Activated CD4-positive, alpha-beta T cell treated with anti-CD3 and anti-CD28 coated beads, Interleukin-2, amount 10 ng/mL, durations not matched to agents 24 days and 14 days (primary cell): ENCODE measurements at regions not wholly inside any gene's neighbourhood (a gene's known extent, or its start where the extent isn't known, plus 50 kb on each side); places are given as distances from the start of the nearest gene placed in this dataset.

Source experiments
- DNase-seq: peaks from one replicate; pipeline ENCODE4 v3.0.0; 2022
- H3K27ac Mint-ChIP-seq: one replicate; pipeline ENCODE4 v1.8.0; 2022; ENCODE audit warnings: mild to moderate bottlenecking, mixed read lengths
- H3K27me3 Mint-ChIP-seq: one replicate; pipeline ENCODE4 v1.8.0; 2022; ENCODE audit warnings: mixed read lengths
- H3K36me3 Mint-ChIP-seq: one replicate; pipeline ENCODE4 v1.8.0; 2022; ENCODE audit warnings: low read depth, mild to moderate bottlenecking, mixed read lengths
- H3K4me1 Mint-ChIP-seq: one replicate; pipeline ENCODE4 v1.8.0; 2021; ENCODE audit warnings: mixed read lengths
- H3K4me3 Mint-ChIP-seq: one replicate; pipeline ENCODE4 v1.8.0; 2022; ENCODE audit warnings: mild to moderate bottlenecking, moderate library complexity, mixed read lengths
- H3K9me3 Mint-ChIP-seq: one replicate; pipeline ENCODE4 v1.8.0; 2021; ENCODE audit warnings: mixed read lengths
- intact Hi-C: fragments of 100-400 bp; cut with micrococcal nuclease; formaldehyde crosslinking; loops from one replicate; pipeline ENCODE4 v1.15.1; 2023

DNA sequence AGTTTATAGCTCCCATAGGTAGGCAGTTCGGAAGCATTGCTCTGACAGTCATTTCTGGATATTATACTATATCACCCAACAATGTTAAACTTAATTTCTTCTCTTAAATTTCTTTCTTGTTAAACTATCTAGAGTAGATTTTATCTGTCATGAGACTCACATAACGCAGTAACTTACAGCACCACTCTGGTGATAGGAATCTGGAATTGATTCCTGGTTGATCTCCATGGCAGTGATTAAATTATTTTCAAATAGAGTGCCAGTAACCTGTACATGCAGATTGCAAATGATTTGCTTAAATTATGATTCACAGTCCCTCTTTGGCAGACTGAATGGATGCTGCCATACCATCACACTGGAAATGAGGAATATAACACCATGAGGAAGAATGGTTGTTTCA, 722.1 kb downstream of the DACH1 start:
- H3K9me3 Mint-ChIP-seq: no peaks in the 10 kb centered on the region
- no peak for DNase-seq
- H3K36me3 Mint-ChIP-seq: no peaks in the 10 kb centered on the region
- intact Hi-C loops: no loop called here
- H3K27ac Mint-ChIP-seq: no peak overlapping the region
- H3K27me3 Mint-ChIP-seq: no peaks in the 10 kb centered on the region
- H3K4me1 Mint-ChIP-seq: no peaks in the 10 kb centered on the region
- no peak overlapping the region for H3K4me3 Mint-ChIP-seq

DNA sequence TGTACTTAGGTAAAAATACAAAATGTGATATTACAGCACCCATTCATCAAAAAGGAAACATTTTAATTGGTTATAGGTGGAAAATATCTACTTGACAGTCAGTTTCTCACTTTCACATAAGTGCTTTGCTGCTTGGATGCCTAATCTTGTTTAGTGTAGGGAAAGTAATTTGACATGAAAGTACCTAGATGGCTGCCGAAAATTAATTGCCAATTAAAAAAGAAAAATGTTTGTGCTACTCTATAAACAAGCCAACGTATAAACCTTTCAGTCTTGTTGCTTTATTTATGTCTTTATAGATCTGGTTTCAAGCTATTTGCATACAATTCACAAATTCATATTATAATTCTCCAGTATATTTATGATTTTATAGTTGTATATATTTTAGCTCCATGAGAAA, 729.9 kb downstream of the DACH1 start:
- no peaks in the 10 kb centered on the region for H3K36me3 Mint-ChIP-seq

GRCh38 chr13:71124230-71124629, 742.8 kb downstream of the DACH1 start:
- no peaks in the 10 kb centered on the region for H3K4me1 Mint-ChIP-seq
- H3K36me3 Mint-ChIP-seq: no peaks in the 10 kb centered on the region
- H3K4me3 Mint-ChIP-seq: no peak overlapping the region
- DNase-seq: no peak
- no peak overlapping the region for H3K27ac Mint-ChIP-seq
- intact Hi-C loops: no loop called here
- peaks cover 4% of the 10 kb centered on the region for H3K9me3 Mint-ChIP-seq
- H3K27me3 Mint-ChIP-seq: no peaks in the 10 kb centered on the region

More for the DNA sequence above, 729.9 kb downstream of the DACH1 start:
- DNase-seq: no peak
- H3K9me3 Mint-ChIP-seq: peaks cover 4% of the 10 kb centered on the region
- H3K4me3 Mint-ChIP-seq: no peak overlapping the region
- intact Hi-C loops: no loop called here
- H3K27ac Mint-ChIP-seq: no peak overlapping the region
- no peaks in the 10 kb centered on the region for H3K4me1 Mint-ChIP-seq
- H3K27me3 Mint-ChIP-seq: no peaks in the 10 kb centered on the region

- Mint-ChIP-seq H3K4me3 (no peak overlapping the region), H3K4me1 (no peaks in the 10 kb centered on the region), H3K36me3 (no peaks in the 10 kb centered on the region), H3K9me3 (no peaks in the 10 kb centered on the region), H3K27ac (no peak overlapping the region), H3K27me3 (no peaks in the 10 kb centered on the region)
- DNase-seq: no peak
- intact Hi-C loops: no loop called here
These were observed 748.1 kb downstream of the DACH1 start for GRCh38 chr13:71118779-71119364.

- Mint-ChIP-seq H3K4me1 (no peaks in the 10 kb centered on the region), H3K27me3 (no peaks in the 10 kb centered on the region)
These were observed 749.1 kb downstream of the DACH1 start for GRCh38 chr13:71117920-71118319.

GRCh38 chr13:71115301-71115700, 751.7 kb downstream of the DACH1 start:
- no peaks in the 10 kb centered on the region for H3K27me3 Mint-ChIP-seq
- H3K36me3 Mint-ChIP-seq: no peaks in the 10 kb centered on the region
- H3K4me3 Mint-ChIP-seq: no peak overlapping the region
- H3K4me1 Mint-ChIP-seq: no peaks in the 10 kb centered on the region
- no peak overlapping the region for H3K27ac Mint-ChIP-seq
- DNase-seq: no peak
- no peaks in the 10 kb centered on the region for H3K9me3 Mint-ChIP-seq
- intact Hi-C loops: no loop called here

More at GRCh38 chr13:71117920-71118319, 749.1 kb downstream of the DACH1 start:
- Mint-ChIP-seq H3K9me3 (no peaks in the 10 kb centered on the region), H3K4me3 (no peak overlapping the region), H3K36me3 (no peaks in the 10 kb centered on the region), H3K27ac (no peak overlapping the region)
- DNase-seq: no peak
- intact Hi-C loops: no loop called here

DNA sequence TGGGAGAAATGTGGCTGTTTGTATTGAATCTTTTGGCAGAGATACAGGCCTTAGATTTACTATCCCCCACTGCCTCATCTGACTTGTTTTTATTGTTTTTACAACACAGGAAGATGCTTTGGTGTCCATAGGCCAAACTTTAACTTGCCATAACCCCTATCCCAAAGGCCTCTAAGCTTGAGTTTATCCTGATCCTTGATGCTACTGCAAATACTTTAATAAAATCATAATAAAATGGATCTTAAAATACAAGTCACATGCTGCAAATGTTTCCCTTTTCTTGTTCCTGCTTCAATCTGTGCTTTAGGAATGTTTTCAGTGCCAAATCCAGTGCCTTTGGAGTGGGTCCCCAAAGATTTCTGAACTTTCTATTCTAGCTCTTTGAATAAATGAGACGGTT, 770.6 kb downstream of the DACH1 start:
- no peak overlapping the region for H3K4me3 Mint-ChIP-seq
- no peaks in the 10 kb centered on the region for H3K36me3 Mint-ChIP-seq
- no peak overlapping the region for H3K27ac Mint-ChIP-seq
- H3K4me1 Mint-ChIP-seq: no peaks in the 10 kb centered on the region
- intact Hi-C loops: no loop called here
- DNase-seq: no peak
- H3K9me3 Mint-ChIP-seq: no peaks in the 10 kb centered on the region
- H3K27me3 Mint-ChIP-seq: no peaks in the 10 kb centered on the region

DNA sequence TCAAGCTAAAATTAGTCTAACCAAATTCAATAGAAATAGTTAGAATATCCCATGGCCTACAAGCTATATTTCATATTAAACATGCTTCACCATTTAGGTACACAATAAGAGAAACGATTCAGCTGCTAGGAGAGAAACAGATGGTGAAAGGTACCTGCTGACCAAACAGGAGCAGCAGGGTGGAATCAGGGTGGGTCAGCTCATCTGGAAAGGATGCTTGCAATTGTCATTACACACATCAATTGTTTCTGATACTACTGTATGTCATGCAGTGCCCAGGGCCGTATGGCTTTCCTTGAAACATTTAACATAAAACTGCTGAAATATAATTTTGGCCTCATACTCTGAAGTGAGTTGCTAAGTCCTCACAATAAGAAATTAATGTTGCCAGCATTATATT, 776.0 kb downstream of the DACH1 start:
- no peak overlapping the region for H3K27ac Mint-ChIP-seq
- H3K9me3 Mint-ChIP-seq: no peaks in the 10 kb centered on the region
- no peaks in the 10 kb centered on the region for H3K4me1 Mint-ChIP-seq

GRCh38 chr13:71089056-71089455, 777.9 kb downstream of the DACH1 start:
- H3K9me3 Mint-ChIP-seq: no peaks in the 10 kb centered on the region
- no peaks in the 10 kb centered on the region for H3K36me3 Mint-ChIP-seq
- DNase-seq: no peak
- no peak overlapping the region for H3K4me3 Mint-ChIP-seq
- no peaks in the 10 kb centered on the region for H3K4me1 Mint-ChIP-seq
- H3K27me3 Mint-ChIP-seq: no peaks in the 10 kb centered on the region
- intact Hi-C loops: no loop called here
- no peak overlapping the region for H3K27ac Mint-ChIP-seq

More for the DNA sequence above, 776.0 kb downstream of the DACH1 start:
- intact Hi-C loops: no loop called here
- no peak for DNase-seq
- H3K4me3 Mint-ChIP-seq: no peak overlapping the region
- H3K27me3 Mint-ChIP-seq: no peaks in the 10 kb centered on the region
- no peaks in the 10 kb centered on the region for H3K36me3 Mint-ChIP-seq

DNA sequence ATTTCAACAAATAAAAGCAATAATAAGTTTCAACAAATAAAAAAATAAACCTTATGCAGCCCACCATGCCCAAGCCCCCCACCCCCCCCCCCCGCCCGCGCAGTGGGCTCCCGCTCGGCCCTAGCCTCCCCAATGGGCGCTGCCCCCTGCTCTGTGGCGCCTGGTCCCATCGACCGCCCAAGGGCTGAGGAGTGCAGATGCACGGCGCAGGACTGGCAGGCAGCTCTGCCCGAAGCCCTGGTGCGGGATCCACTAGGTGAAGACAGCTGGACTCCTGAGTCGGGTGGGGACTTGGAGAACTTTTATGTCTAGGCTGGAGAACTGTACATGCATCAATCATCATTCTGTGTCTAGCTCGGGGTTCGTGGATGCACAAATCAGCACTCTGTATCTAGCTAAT, 779.6 kb downstream of the DACH1 start:
- no peak for DNase-seq
- H3K27ac Mint-ChIP-seq: no peak overlapping the region
- no peak overlapping the region for H3K4me3 Mint-ChIP-seq
- H3K27me3 Mint-ChIP-seq: no peaks in the 10 kb centered on the region
- H3K9me3 Mint-ChIP-seq: no peaks in the 10 kb centered on the region
- intact Hi-C loops: no loop called here
- no peaks in the 10 kb centered on the region for H3K36me3 Mint-ChIP-seq
- no peaks in the 10 kb centered on the region for H3K4me1 Mint-ChIP-seq

DNA sequence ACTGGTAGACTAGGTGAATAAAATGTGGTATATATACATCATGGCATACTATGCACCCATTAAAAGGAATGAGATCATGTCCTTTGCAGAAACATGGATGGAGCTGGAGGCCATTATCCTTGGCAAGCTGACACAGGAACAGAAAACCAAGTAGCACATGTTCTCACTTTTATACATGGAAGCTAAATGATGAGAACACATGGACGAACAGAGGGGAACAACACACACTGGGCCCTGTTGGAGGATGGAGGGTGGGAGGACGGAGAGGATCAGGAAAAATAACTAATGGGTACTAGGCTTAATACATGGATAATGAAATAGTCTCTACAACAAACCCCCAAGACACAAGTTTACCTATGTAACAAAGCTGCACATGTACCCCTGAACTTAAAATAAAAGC, 780.0 kb downstream of the DACH1 start:
- Mint-ChIP-seq H3K9me3 (no peaks in the 10 kb centered on the region), H3K4me1 (no peaks in the 10 kb centered on the region), H3K27ac (no peak overlapping the region), H3K27me3 (no peaks in the 10 kb centered on the region), H3K36me3 (no peaks in the 10 kb centered on the region), H3K4me3 (no peak overlapping the region)
- intact Hi-C loops: no loop called here
- DNase-seq: no peak

DNA sequence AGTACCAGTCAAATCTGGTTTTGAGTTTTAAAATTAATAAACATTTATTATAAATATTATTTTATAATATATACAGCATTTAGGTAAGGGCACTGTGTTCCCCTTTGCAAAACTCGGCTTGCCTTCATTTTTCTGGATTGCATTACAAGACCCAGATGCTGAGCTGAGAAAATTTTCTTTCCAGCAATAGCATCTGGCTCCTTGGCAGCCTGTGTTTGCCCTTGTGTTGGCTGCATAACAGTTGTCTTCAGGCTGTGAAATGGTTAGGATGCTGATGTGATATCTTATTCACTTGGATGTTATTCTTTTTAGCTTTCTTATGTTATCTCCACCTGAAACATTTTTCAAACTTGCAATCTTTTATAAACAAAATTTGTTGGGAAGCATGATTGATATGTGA, 784.4 kb downstream of the DACH1 start:
- no peaks in the 10 kb centered on the region for H3K4me1 Mint-ChIP-seq
- H3K9me3 Mint-ChIP-seq: no peaks in the 10 kb centered on the region
- no peak for DNase-seq
- no peaks in the 10 kb centered on the region for H3K27me3 Mint-ChIP-seq
- no peaks in the 10 kb centered on the region for H3K36me3 Mint-ChIP-seq
- intact Hi-C loops: no loop called here
- no peak overlapping the region for H3K4me3 Mint-ChIP-seq
- no peak overlapping the region for H3K27ac Mint-ChIP-seq

GRCh38 chr13:71079638-71080037, 787.4 kb downstream of the DACH1 start:
- Mint-ChIP-seq H3K27me3 (no peaks in the 10 kb centered on the region), H3K4me1 (no peaks in the 10 kb centered on the region), H3K9me3 (no peaks in the 10 kb centered on the region), H3K27ac (no peak overlapping the region), H3K36me3 (no peaks in the 10 kb centered on the region), H3K4me3 (no peak overlapping the region)
- no peak for DNase-seq
- intact Hi-C loops: no loop called here

GRCh38 chr13:71068041-71068440, 799.0 kb downstream of the DACH1 start:
- H3K9me3 Mint-ChIP-seq: peaks cover 3% of the 10 kb centered on the region
- no peaks in the 10 kb centered on the region for H3K27me3 Mint-ChIP-seq
- intact Hi-C loops: no loop called here
- H3K4me1 Mint-ChIP-seq: no peaks in the 10 kb centered on the region
- H3K27ac Mint-ChIP-seq: no peak overlapping the region
- H3K4me3 Mint-ChIP-seq: no peak overlapping the region
- DNase-seq: no peak
- H3K36me3 Mint-ChIP-seq: no peaks in the 10 kb centered on the region

DNA sequence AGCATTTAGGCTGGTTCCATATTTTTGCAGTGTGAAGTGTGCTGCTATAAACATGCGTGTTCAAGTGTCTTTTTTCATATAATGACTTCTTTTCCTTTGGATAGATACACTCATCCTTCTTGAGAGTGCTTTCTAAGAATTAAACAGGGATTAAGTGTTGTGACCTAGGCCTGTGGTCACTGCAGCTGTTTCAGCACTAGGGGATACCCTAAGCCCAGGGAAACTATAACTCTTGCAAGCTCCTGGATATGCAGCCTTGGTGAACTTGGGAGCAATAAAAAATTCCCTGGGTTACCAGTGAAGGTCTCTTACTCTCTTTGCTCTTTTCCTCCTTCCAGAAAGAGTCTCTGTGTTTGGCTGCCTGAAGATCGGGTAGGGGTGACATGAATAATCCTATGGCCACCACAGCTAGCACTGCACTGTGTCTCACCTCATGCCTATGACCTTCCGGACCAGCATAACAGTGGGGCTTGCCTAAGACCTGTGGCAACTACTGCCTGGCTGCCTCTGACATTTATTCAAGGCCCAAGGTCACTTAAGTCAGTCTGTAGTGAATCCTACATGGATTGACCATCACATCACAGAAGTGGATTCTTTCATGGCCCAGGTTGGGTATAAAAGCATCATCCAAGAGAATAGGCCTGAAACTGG, 799.7 kb downstream of the DACH1 start:
- intact Hi-C loops: no loop called here
- Mint-ChIP-seq H3K27ac (no peak overlapping the region), H3K9me3 (peaks cover 6% of the 10 kb centered on the region), H3K4me3 (no peak overlapping the region), H3K36me3 (no peaks in the 10 kb centered on the region), H3K4me1 (no peaks in the 10 kb centered on the region), H3K27me3 (no peaks in the 10 kb centered on the region)
- no peak for DNase-seq
